ENCODE measurements at regions not wholly inside any gene's neighbourhood (a gene's known extent, or its start where the extent isn't known, plus 50 kb on each side); places are given as distances from the start of the nearest gene placed in this dataset.
A peak's percentile ranks its signal among the peaks of the same experiment; 100 is the strongest.

GRCh38 chr9:12879961-12880360, 105.1 kb downstream of the LURAP1L start:
- H3K9ac ChIP-seq (ENCODE audit: insufficient read depth in 1 of 2, low read length in 2 of 2), result no peak overlapping the region
- no peak overlapping the region for H3K27ac ChIP-seq (ENCODE audit: low read depth in 1 of 2, low read length in 1 of 2)
- peak in 2 of 3 donors; percentile 65 to 71 for DNase-seq
- TF ChIP-seq CTCF (IDR thresholded peaks at IDR 0.05; ENCODE audit: control extremely low read depth, extremely low read depth), result no peak
- H3K36me3 ChIP-seq (ENCODE audit: control insufficient read depth in 4 of 4, insufficient read depth in 4 of 4, low read length in 4 of 4), result no peaks in the 10 kb centered on the region
- H3K4me1 ChIP-seq (ENCODE audit: control insufficient read depth in 5 of 5, insufficient read depth in 5 of 5, low read length in 5 of 5), result peaks cover 0 to 26% (median 5%) of the 10 kb centered on the region in 5 donors
- H3K9me3 ChIP-seq (ENCODE audit: control insufficient read depth in 4 of 4, insufficient read depth in 3 of 4, low read length in 3 of 4), result no peaks in the 10 kb centered on the region
- no peak for ATAC-seq (ENCODE audit: insufficient read depth, low FRiP score)
- no peak overlapping the region for H3K4me3 ChIP-seq
- H3K27me3 ChIP-seq (ENCODE audit: control insufficient read depth in 3 of 3, insufficient read depth in 3 of 3, low read length in 2 of 3), result no peaks in the 10 kb centered on the region

- peaks cover 0 to 26% (median 5%) of the 10 kb centered on the region in 5 donors for H3K4me1 ChIP-seq (ENCODE audit: control insufficient read depth in 5 of 5, insufficient read depth in 5 of 5, low read length in 5 of 5)
- 61 to 72% methylated on average over 3 of the region's 3 CpGs for WGBS, 2 donors
- no peak for ATAC-seq (ENCODE audit: insufficient read depth, low FRiP score)
- no peak overlapping the region for H3K27ac ChIP-seq (ENCODE audit: low read depth in 1 of 2, low read length in 1 of 2)
- H3K9ac ChIP-seq (ENCODE audit: insufficient read depth in 1 of 2, low read length in 2 of 2), result no peak overlapping the region
- H3K4me3 ChIP-seq, result no peak overlapping the region
- H3K36me3 ChIP-seq (ENCODE audit: control insufficient read depth in 4 of 4, insufficient read depth in 4 of 4, low read length in 4 of 4), result no peaks in the 10 kb centered on the region
- no peak for TF ChIP-seq CTCF (IDR thresholded peaks at IDR 0.05; ENCODE audit: control extremely low read depth, extremely low read depth)
- DNase-seq, result peak; percentile 22 to 83 (median 81)
- H3K27me3 ChIP-seq (ENCODE audit: control insufficient read depth in 3 of 3, insufficient read depth in 3 of 3, low read length in 2 of 3), result no peaks in the 10 kb centered on the region
- H3K9me3 ChIP-seq (ENCODE audit: control insufficient read depth in 4 of 4, insufficient read depth in 3 of 4, low read length in 3 of 4), result no peaks in the 10 kb centered on the region
Measured at GRCh38 chr9:12880406-12881015, 105.7 kb downstream of the LURAP1L start.

- peaks cover 0 to 26% (median 5%) of the 10 kb centered on the region in 5 donors for H3K4me1 ChIP-seq (ENCODE audit: control insufficient read depth in 5 of 5, insufficient read depth in 5 of 5, low read length in 5 of 5)
- no peaks in the 10 kb centered on the region for H3K36me3 ChIP-seq (ENCODE audit: control insufficient read depth in 4 of 4, insufficient read depth in 4 of 4, low read length in 4 of 4)
- 41 to 64% methylated on average over 2 of the region's 2 CpGs for WGBS, 2 donors
- H3K9me3 ChIP-seq (ENCODE audit: control insufficient read depth in 4 of 4, insufficient read depth in 3 of 4, low read length in 3 of 4), result no peaks in the 10 kb centered on the region
- TF ChIP-seq CTCF (IDR thresholded peaks at IDR 0.05; ENCODE audit: control extremely low read depth, extremely low read depth), result no peak
- DNase-seq (peak in 2 of 3 donors; percentile 41), ATAC-seq (ENCODE audit: insufficient read depth, low FRiP score) (no peak)
- no peak overlapping the region for H3K9ac ChIP-seq (ENCODE audit: insufficient read depth in 1 of 2, low read length in 2 of 2)
- no peak overlapping the region for H3K27ac ChIP-seq (ENCODE audit: low read depth in 1 of 2, low read length in 1 of 2)
- no peak overlapping the region for H3K4me3 ChIP-seq
- no peaks in the 10 kb centered on the region for H3K27me3 ChIP-seq (ENCODE audit: control insufficient read depth in 3 of 3, insufficient read depth in 3 of 3, low read length in 2 of 3)
Measured at GRCh38 chr9:12882430-12882829, 107.6 kb downstream of the LURAP1L start.

Data from lung (tissue), 11 donors.